DND-41 (cell line): ENCODE measurements at regions not wholly inside any gene's neighbourhood (a gene's known extent, or its start where the extent isn't known, plus 50 kb on each side); places are given as distances from the start of the nearest gene placed in this dataset.

Experiments used
- CTCF ChIP-seq: IDR thresholded peaks from 2 replicates; pipeline ENCODE4 v1.5.1; 2012; ENCODE audit warnings: borderline replicate concordance, low read length, moderate library complexity, mild to moderate bottlenecking; ENCODE audit not compliant: poor library complexity, severe bottlenecking; ENCODE audit errors: extremely low read depth
- EZH2 ChIP-seq: IDR thresholded peaks from 3 replicates; pipeline ENCODE4 v1.6.1; 2012; ENCODE audit warnings: borderline replicate concordance, low read depth, mild to moderate bottlenecking, moderate library complexity, low read length, inconsistent platforms; ENCODE audit not compliant: severe bottlenecking

GRCh38 chr16:54654429-54654828 is 276.2 kb upstream of the IRX5 start:
- TF ChIP-seq CTCF, result no peak
- TF ChIP-seq EZH2, result no peak
